Duodenal mucosa (tissue), 2 donors: ENCODE measurements at regions not wholly inside any gene's neighbourhood (a gene's known extent, or its start where the extent isn't known, plus 50 kb on each side); places are given as distances from the start of the nearest gene placed in this dataset.
"Not testable (repeated sequence)": the region's sequence is repeated elsewhere in the genome, so short reads cannot be mapped to it uniquely, and the experiment has no call there.

Source experiments
- H3K27ac ChIP-seq: one replicate; pipeline ENCODE4 v1.7.0; 2013; ENCODE audit warnings: low read depth, low read length
- H3K27me3 ChIP-seq, 2 donors: one replicate each; pipeline ENCODE4 v1.7.0; 2013; ENCODE audit warnings: low read length in 2 of 2, control low read depth in 1 of 2; ENCODE audit not compliant: insufficient read depth in 2 of 2, control insufficient read depth in 1 of 2
- H3K36me3 ChIP-seq, 2 donors: one replicate each; pipeline ENCODE4 v1.7.0; 2013; ENCODE audit warnings: low read length in 2 of 2, control low read depth in 1 of 2; ENCODE audit not compliant: insufficient read depth in 2 of 2, control insufficient read depth in 1 of 2
- H3K4me1 ChIP-seq, 2 donors: one replicate each; pipeline ENCODE4 v1.7.0; 2013; ENCODE audit warnings: low read length in 2 of 2, control low read depth in 1 of 2; ENCODE audit not compliant: insufficient read depth in 2 of 2, control insufficient read depth in 1 of 2
- H3K4me3 ChIP-seq, 2 donors: one replicate each; pipeline ENCODE4 v1.7.0; 2013; ENCODE audit warnings: low read length in 2 of 2, low read depth in 1 of 2
- H3K9ac ChIP-seq, 2 donors: one replicate each; pipeline ENCODE4 v1.7.0; 2013; ENCODE audit warnings: low read length in 2 of 2, low read depth in 1 of 2
- H3K9me3 ChIP-seq, 2 donors: one replicate each; pipeline ENCODE4 v1.7.0; 2013; ENCODE audit warnings: low read length in 2 of 2, control low read depth in 1 of 2; ENCODE audit not compliant: control insufficient read depth in 1 of 2

DNA sequence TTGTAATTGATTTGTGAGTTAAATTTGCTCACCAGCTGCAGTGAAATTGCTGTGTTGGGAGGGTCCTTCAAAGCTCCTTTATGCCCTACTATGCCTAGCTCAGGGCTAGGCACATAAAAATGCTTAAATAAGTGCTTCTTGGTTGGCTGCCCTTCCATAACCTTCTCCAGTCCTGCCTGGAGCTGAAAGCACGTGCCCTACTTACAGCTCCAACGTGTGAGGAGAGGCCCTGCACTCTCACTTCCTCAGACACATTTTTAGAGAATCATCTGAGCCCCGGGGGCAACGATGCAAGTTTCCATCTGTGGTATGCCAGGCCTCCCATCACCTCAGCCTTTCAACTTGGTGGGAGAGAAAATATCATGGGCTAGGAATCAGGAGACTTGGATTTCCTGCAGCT lies 202.7 kb downstream of the BCL11A start:
- H3K4me1 ChIP-seq: peaks cover 8 to 15% of the 10 kb centered on the region in 2 donors
- no peak overlapping the region for H3K4me3 ChIP-seq
- no peak overlapping the region for H3K9ac ChIP-seq
- no peaks in the 10 kb centered on the region for H3K36me3 ChIP-seq
- H3K27me3 ChIP-seq: no peaks in the 10 kb centered on the region
- no peak overlapping the region for H3K27ac ChIP-seq
- no peaks in the 10 kb centered on the region for H3K9me3 ChIP-seq

GRCh38 chr2:60347781-60348180 lies 205.7 kb downstream of the BCL11A start:
- Histone ChIP-seq H3K9ac (no peak overlapping the region), H3K27me3 (no peaks in the 10 kb centered on the region), H3K36me3 (no peaks in the 10 kb centered on the region), H3K27ac (no peak overlapping the region), H3K9me3 (no peaks in the 10 kb centered on the region), H3K4me3 (no peak overlapping the region), H3K4me1 (no peaks in the 10 kb centered on the region)

DNA sequence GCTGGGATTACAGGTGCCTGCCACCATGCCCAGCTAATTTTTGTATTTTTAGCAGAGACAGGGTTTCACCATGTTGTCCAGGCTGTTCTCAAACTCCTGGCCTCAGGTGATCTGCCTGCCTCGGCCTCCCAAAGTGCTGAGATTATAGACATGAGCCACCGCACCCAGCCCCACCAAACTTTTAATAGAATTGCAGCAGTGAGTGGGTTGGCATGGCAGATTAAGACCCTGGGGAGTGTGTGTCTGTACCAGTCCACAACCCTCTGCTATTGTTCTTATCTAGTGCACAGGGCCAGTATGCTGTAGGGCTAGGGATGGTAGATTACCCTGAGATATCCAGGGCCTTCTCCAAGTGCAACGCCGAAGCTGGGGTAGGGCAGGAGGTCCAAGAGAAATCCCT lies 211.0 kb downstream of the BCL11A start:
- not testable (repeated sequence) for H3K27me3 ChIP-seq, H3K36me3 ChIP-seq, H3K9me3 ChIP-seq, H3K4me3 ChIP-seq, H3K27ac ChIP-seq, H3K9ac ChIP-seq, H3K4me1 ChIP-seq

DNA sequence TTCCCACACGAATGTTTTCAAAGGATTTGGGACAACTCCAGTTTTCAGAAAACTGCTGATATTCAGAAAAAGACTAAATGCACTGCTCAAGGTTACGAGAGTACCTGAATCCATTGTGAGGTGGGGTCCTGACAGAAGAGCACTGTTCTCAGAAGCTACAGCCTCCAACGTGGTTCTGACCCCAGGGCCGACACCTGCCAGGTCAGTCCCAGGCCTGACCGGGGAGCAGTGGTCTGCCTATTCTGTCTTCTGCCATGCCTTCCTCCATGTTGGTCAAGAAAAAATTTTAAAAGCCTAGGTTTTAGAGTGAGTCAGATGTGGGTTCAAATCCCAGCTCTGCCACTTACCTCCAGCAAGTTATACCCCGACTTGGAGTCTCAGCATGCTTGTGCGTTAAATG lies 212.3 kb downstream of the BCL11A start:
- no peak overlapping the region for H3K27ac ChIP-seq
- no peak overlapping the region for H3K4me3 ChIP-seq
- H3K4me1 ChIP-seq: peaks cover 8 to 10% of the 10 kb centered on the region in 2 donors
- no peaks in the 10 kb centered on the region for H3K27me3 ChIP-seq
- no peak overlapping the region for H3K9ac ChIP-seq
- no peaks in the 10 kb centered on the region for H3K36me3 ChIP-seq
- H3K9me3 ChIP-seq: no peaks in the 10 kb centered on the region

GRCh38 chr2:60339286-60339685 lies 214.2 kb downstream of the BCL11A start:
- no peaks in the 10 kb centered on the region for H3K9me3 ChIP-seq
- peaks cover 8 to 10% of the 10 kb centered on the region in 2 donors for H3K4me1 ChIP-seq
- no peak overlapping the region for H3K9ac ChIP-seq
- no peak overlapping the region for H3K4me3 ChIP-seq
- H3K36me3 ChIP-seq: no peaks in the 10 kb centered on the region
- H3K27me3 ChIP-seq: no peaks in the 10 kb centered on the region
- H3K27ac ChIP-seq: no peak overlapping the region

DNA sequence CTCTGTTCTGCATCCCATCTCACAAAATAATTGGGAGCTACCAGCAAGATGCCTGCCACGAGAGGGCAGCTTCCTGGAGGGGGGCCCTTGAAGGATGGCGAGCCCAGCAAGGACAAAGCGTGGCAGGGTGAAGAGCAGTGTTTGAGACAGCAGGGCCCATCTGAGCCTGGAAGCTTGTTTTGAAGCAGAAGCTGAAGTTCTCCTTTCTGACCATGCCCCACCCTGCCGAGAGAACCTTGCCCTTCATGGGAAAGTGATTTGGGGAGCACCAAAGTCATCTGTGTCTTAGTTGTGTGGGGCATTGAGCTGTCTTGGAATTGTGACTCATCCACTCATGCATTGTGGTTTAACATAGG lies 216.3 kb downstream of the BCL11A start:
- Histone ChIP-seq H3K9ac (no peak overlapping the region), H3K9me3 (no peaks in the 10 kb centered on the region), H3K36me3 (no peaks in the 10 kb centered on the region), H3K4me1 (peaks cover 8 to 10% of the 10 kb centered on the region in 2 donors), H3K4me3 (no peak overlapping the region), H3K27ac (no peak overlapping the region), H3K27me3 (no peaks in the 10 kb centered on the region)

- Histone ChIP-seq H3K9me3 (no peaks in the 10 kb centered on the region), H3K4me1 (peaks cover 8 to 10% of the 10 kb centered on the region in 2 donors), H3K9ac (no peak overlapping the region), H3K27me3 (no peaks in the 10 kb centered on the region), H3K27ac (no peak overlapping the region), H3K36me3 (no peaks in the 10 kb centered on the region), H3K4me3 (no peak overlapping the region)
Measured at GRCh38 chr2:60336442-60337141, 216.9 kb downstream of the BCL11A start.

- H3K9ac ChIP-seq: no peak overlapping the region
- no peaks in the 10 kb centered on the region for H3K9me3 ChIP-seq
- H3K27ac ChIP-seq: no peak overlapping the region
- no peaks in the 10 kb centered on the region for H3K27me3 ChIP-seq
- H3K36me3 ChIP-seq: no peaks in the 10 kb centered on the region
- H3K4me1 ChIP-seq: peaks cover 8 to 10% of the 10 kb centered on the region in 2 donors
- H3K4me3 ChIP-seq: no peak overlapping the region
Measured at GRCh38 chr2:60335533-60336237, 217.8 kb downstream of the BCL11A start.

- no peaks in the 10 kb centered on the region for H3K9me3 ChIP-seq
- H3K9ac ChIP-seq: no peak overlapping the region
- H3K27ac ChIP-seq: no peak overlapping the region
- H3K36me3 ChIP-seq: no peaks in the 10 kb centered on the region
- H3K4me1 ChIP-seq: peaks cover 8 to 10% of the 10 kb centered on the region in 2 donors
- H3K4me3 ChIP-seq: no peak overlapping the region
- H3K27me3 ChIP-seq: no peaks in the 10 kb centered on the region
Measured at GRCh38 chr2:60334610-60335009, 218.8 kb downstream of the BCL11A start.

- Histone ChIP-seq H3K9me3 (no peaks in the 10 kb centered on the region), H3K27ac (no peak overlapping the region), H3K4me1 (peaks cover 8 to 10% of the 10 kb centered on the region in 2 donors), H3K4me3 (no peak overlapping the region), H3K36me3 (no peaks in the 10 kb centered on the region), H3K9ac (no peak overlapping the region), H3K27me3 (no peaks in the 10 kb centered on the region)
Measured at GRCh38 chr2:60333264-60333663, 220.2 kb downstream of the BCL11A start.
